HG03521 (cell line): ENCODE measurements at regions not wholly inside any gene's neighbourhood (a gene's known extent, or its start where the extent isn't known, plus 50 kb on each side); places are given as distances from the start of the nearest gene placed in this dataset.
A peak's percentile ranks its signal among the peaks of the same experiment; 100 is the strongest.

Experiments used
- ATAC-seq: cut with Tn5 transposase; IDR thresholded peaks from one replicate; pipeline ENCODE4 v1.9.1; 2021; ENCODE audit warnings: mild to moderate bottlenecking, moderate library complexity; ENCODE audit not compliant: unreplicated experiment

DNA sequence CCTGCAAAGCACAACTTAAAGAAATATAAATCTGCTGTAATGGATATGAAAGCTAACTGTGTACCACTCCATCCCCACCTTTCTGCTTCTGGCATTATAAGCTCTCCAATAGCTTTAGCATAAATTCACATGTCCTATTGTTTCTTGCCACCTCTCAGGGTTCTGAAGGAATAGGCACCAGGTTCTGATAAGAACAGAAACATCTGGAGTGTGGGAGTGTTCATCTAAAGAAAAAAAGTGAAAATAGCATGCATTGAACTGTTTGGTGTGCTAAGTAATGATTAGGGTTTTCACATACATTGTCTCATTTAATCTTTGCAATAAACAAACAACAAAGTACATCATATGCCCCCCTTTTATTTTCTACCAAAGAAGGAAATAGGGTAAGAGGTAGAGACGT is 72.3 kb downstream of the FAM76B start:
- ATAC-seq, result no peak

DNA sequence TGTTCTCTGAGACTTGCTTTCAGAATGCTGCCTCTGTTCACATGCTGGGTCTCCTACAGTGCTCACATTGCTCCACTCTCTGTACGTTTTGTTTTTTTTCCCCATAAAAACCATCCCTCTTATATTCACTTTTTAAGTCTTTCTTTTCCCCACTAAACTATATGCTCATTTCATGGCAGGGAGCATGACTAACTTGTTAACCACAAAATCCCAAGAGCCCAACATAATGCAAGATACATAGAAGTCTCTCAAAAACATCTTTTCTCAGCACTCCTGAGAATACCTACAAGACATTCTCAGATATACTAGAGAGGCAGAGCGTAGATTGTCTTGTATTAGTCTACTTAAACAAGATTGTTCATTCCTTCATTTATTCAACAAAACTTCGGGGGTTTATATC is 73.3 kb downstream of the FAM76B start:
- no peak for ATAC-seq

DNA sequence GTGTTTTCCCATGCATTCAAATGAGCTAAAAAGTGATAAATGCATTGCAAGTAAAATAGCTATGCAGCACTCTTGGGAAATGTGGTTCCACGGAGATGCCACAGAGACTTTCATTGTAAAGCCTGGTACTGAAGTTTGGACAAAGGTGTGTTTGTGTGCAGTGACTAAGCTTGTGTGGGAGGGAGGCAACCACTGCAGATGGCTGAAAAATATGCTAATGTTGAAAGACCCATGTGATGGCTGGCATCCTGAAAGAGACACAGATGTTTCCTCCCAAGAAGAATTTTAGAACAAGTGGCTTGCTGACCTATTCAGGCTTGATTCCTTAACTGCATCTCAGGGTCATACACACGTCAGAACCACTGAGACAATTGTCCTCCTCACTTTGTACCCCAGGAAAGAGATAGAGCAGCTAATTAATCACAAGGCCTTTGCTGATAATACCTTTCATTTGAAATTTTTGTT is 73.8 kb downstream of the FAM76B start:
- ATAC-seq, result peak; percentile 66

DNA sequence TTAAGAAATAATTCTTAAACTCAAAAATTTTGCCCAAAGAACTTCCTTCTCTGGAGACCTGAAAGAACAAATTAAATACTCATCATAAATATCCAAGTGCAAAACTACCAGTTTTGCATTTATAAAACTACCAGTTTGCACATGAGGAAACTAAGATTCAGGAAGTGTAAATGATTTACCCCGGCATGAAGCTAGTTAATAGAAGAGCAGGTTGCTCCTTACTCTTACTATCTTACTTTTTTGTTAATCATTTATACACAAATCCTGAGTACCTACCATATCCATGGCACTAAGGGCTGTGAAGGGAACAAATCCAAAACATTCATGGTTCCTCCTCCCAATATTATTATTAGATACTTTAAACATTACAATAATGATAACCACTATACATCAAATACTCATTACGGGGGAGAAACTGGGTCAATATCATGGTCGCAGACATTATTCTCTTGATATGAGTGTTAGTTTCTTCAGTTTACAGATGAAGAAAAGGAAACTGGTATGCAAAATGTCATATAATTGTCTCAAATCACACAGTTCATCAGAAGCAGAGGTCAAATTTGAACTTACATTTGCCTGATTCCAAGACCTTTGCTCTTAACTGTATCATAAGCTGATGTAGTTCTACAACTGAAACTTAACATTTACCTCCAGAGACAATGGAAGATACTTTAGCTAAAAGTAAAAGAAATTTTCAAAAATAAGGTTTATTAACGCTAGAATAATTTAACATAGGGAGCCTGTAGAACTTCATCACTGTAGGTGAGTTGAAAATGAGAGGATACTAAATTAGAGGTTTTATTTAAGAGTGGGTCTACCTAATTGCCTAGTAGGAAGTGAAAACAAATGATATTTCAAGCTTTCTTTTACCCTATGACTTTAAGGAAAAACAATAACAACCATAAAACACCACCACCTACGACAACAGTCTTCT is 74.5 kb downstream of the FAM76B start:
- ATAC-seq, result no peak

DNA sequence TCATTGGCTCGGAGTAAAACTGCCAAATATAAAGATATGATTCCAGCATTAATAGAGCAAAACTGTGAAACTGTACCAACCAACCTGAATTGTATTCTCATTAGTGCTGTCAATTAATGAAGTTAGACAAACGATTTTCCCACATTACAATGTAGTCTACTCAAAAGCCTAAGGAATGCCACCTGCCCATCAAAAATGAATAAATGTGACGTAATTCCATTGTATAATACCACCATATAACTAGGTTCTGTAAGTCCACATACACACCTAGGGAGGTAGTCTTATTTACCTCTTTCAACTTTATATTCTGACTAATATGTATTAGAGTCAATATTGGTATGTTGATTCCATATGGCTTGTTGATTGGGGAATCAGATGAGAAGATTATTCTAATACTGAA is 76.2 kb downstream of the FAM76B start:
- ATAC-seq, result no peak

DNA sequence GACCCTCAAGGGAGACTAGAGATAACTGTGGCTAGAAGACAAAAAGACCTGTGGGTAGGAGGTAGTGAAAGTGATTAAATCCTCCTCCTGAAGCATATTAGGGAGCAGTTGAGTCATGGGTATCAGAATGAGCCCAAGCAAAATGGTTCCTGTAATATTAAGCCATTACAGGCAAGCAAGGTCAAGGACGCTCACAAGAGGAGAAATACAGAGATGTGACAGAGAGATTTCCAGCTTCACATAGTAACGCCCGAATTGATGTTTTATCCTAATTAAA is 77.7 kb downstream of the FAM76B start:
- peak; percentile 7 for ATAC-seq

DNA sequence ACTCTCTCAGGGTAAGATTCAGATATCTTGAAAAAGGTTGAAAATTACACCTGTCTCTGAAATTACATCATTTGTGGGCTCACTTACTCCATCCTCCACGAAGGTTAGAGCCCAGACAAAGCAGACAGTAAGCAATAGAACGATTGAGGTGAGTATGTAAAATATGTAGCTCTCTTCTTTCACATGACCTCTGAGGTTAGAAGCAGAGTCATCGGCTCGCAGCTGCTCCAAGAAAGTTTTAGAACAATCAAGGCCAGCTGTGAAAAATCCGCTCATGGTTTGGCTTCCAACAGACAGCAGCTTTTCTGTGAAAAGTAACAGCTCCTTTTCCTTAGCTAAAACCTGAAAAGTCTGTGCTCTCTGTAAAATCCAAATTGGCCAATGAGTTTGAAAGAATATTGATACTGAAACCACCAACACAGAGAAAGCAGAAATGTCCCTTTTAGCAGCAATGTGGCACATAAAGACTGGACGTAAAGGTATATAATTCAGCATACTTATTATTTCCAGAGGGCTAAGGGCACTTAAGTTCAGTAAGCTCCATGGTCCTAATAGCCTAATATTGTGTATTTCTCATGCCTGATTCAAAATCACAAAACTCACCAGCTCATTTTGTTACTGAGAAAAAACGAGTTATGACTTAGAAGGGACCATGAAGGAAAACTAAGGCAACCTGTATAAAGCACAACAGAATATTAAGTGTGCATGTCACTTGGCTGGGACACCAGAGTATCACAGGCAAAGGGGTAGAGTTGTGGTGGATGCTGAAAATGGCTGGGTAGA is 78.2 kb downstream of the FAM76B start:
- peak; percentile 52 for ATAC-seq

DNA sequence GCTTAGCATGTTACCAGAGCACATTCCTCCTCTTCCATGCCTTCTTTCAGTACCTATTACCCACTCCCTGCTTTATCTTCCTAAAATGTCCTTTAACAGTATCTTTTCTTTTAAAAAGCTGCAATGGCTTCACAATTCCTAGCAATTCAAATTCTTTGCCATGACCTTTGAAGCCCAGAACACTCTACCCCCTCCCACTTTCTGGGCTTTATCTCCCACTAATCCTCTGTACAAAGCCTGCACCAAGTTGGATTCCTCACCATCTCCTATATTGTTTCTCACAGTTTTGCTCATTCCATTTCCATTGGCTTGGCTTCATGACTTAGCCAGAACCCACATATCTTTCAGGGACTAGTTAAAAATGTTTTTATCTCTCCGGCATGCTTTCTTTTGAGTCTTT is 80.9 kb downstream of the FAM76B start:
- no peak for ATAC-seq

DNA sequence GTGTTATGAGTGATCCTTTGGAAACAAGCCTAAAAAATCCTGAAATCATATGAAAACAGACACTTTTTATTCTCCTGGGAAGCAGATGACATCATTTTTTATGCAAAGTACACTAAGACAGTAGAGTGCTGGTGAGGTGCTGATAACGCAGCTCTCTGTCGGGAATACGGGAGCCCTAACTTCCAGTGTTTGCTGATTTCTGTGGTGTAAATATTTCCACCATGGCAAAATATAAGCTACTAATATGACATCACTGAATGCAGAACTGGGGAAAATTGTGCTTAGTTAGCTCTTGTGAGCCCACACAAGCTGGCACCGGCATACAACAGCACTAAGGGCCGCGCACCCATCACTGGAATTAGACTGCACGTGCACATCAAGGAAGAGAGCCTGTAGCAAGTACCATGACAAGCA is 82.6 kb downstream of the FAM76B start:
- no peak for ATAC-seq

DNA sequence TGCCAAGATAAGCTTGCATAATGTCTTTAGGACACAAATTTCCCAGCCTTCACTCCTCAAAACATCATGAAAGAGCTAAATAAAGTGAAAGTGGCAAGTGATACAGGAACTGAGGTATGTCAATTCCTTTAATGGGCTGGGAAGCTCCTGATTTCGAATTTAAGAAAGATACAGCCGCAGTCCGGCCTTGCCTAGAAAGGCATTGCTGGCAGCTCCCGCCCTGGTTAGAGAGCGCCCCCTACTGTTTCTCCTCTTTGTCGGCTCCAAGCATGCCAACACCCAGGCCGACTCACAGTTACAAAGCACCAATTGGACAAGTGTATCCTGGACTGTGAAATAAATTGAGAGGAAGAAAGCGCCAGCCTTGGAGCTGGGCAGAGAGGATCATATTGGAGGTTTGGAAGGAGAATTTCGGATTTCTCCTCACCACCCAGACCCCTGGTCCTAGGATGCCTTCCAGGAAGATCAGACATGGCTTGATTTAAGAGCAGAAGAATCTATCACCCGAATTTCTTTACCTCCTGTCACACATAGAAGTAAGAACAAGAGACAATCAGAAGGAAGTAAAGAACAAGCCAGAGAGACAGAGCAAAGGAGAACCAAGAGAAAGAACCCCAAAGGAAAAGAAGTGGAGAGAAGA is 84.0 kb downstream of the FAM76B start:
- ATAC-seq, result peak; percentile 91

DNA sequence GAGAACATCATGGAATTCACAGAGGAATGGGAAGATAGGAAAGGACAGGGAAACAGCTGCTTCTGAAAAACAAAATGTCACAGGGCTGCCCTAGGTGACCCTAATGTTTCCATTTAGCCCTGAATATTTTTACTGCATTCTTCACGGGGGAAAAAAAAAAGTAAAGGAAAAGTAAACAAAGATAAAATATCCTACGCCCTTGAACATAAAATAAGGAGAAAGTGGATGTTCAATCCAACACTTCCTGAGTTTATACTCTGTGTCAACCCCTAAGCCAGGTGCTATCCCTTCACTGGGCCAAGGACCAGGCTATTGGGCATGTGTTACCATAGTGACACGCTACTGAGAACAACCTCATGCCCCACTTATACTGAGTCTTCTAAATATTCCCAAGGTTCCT is 84.7 kb downstream of the FAM76B start:
- ATAC-seq, result no peak

DNA sequence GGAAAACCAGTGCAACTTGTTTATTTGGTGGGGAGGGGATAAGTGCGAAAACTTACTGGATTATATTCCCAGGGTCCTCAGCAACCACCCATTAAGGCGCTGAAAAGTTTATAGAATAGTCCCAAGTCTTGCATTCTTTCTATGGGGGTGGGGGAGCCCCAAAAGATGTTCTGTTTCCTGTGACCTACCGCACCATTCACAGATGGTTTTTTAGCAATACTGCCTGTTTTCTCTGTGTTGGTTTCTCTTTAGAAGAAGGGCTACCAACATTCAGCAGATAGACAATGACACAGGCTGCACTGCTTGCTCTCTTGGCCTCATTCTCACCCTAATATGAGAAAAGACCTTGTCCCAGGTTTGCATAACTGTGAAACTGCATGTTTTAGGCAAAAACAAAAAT is 86.5 kb downstream of the FAM76B start:
- no peak for ATAC-seq

DNA sequence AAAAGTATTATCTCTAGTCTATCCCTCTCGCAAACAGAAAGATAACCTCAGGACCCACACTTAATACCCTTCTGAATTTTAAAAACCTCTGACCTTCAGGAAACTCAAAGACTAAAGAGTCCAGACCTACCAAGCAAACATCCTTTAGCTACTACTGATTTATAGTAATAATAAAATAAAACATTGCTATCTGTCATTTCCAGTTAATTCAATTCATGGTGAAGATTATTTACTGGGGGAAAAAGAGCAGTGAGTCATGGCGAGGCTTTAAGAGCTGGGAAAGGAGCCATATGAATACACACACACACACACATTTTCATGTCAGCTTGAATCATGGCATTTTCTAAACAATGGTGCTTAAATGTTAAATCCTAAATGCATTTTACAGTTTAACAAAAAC is 87.1 kb downstream of the FAM76B start:
- ATAC-seq, result no peak

DNA sequence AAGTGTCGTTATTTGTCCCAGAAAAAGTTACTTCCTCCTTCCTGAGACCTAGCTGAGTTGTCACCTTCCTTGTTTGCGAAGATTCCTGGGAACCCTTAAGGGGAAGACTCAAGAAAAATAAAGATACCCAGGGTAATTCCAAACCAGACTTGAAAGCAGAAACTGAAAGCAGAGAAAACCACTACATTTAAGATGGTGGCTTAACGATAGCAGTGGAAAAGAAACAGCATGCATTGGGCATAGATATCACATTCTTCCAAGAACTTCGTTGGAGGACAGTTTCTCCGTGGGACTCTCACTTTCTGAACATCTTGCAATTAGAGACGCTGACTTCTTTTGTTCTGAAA is 89.1 kb downstream of the FAM76B start:
- peak; percentile 37 for ATAC-seq

DNA sequence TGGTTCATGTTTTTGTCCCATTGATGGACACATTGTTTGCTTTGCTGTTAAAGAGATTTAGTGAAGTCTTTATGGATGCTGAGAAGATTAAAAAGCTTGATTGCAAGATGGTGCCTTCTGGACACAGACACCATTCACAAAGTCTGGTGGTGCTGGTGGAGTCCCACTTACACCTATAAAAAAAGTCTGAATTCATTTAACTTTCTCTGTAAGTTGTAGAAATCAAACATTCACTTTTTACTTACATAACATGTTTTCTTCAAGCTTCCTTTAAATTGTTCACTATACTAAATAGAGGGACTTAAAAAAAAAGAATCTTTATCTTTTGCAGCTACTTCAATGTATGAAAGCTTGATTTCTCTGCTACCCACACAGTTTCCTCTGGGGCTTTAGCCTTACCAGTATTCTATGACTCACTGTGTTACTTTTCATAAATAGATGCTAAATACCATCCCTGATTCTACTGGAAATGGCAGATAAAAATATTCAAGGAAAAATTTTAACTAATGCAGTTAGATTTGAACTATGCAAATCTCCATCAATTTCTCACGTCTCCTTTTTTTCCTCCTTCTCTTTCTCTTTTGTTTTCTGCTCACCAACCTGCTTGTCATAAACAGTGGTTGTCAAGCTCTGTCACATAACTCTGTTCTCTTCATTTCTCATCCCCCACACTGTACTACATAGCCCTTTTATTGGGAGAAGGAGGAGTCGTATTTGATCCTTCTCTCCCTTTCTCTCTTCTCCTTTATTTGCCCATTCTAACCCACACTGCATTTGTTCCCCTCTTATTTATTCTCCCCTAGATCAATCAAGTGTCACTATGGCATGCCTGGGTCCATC is 89.7 kb downstream of the FAM76B start:
- ATAC-seq, result peak; percentile 49

DNA sequence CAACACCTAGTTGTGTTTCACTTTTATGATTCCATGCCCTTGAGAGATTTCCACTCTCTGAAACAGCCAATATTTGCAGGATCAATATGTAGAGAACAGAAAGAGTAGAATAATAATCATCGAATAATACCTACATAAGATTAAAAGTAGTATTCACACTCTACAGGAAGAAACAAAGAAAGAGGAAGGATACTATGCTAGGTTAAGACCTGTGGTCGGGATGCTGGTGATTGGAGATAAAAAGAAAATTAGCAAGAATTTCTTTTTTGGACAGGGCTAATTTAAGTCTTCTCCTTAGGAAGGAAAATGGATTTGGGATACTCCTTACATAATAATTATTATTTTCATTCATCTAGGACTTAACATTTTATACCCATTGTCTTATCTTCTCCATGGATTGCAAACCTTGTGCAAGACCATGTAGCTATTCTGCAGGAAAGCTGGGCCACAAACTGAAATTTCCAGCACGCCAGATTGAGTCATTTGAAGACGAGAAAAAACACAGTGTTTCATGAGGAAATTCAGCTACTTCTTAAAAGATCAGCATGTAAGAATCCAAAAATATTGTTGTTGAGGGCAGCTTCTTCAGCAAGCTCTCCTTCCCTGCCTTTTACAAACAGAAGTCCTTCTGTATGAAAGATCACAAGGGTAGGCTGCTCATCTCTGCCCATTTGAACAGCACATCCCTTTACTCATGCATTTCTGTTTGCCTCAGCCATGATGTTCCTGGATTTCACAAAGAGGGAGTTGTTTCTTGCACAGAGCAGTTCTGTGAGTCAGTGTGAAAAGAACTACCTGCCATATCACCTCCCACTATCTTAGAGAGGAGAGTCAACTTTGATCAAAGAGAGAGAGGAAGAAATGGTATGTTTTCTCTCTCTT is 90.7 kb downstream of the FAM76B start:
- no peak for ATAC-seq

DNA sequence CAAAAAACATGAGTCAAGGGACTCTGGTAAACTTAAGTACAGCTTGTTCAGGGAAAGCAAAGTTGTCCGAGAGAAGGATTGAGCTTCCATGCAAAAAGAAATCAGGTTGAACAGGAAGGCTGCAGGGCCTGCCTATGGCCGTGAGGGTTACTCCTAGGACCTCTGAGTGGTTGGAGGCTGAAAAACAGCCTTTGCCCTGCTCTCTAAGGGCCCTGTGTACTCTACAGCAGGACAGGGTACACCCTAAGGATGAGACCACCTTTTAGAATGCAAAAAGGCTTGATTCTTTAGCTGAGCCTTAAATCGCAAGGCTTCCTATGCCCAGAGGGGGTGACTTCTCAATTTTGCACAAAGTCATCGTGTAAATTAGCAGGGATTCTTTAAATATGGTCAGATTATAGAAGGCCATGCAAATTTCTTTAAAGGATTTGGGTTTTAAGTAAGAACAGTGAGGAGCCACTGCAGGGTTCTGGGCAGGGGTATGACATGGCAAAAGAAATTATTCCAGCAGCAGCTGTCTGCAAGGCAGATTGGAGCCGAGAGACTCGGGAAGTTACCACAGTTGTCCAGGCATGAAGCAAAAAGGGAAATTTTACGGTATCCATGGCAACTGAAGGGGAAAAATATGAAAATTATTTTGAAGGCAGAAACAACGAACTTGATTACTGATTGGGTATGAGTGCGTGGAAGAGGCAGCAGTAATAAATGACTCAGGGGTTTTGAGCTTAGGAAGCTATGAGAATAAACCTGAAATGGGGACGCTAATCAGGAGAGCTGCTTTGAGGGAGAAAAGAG is 91.8 kb downstream of the FAM76B start:
- ATAC-seq, result no peak

DNA sequence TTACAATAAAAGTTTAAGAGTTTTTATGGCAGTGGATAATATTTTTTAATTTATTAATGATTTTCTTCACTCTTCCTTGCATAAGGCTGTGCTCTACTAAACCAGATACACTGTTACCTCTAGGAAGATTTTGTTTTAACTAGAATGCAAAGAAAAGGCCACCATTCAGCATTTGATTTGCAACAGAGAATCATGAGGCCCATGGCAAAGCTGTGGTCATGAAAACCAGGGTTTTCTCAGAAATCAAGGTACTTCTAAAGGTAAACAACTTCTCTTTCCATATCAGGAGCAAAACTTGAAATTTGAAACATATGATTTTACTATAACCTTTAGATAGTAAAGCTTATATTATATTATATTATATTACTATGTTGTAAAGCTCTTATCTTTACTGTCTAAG is 94.4 kb downstream of the FAM76B start:
- ATAC-seq, result no peak

DNA sequence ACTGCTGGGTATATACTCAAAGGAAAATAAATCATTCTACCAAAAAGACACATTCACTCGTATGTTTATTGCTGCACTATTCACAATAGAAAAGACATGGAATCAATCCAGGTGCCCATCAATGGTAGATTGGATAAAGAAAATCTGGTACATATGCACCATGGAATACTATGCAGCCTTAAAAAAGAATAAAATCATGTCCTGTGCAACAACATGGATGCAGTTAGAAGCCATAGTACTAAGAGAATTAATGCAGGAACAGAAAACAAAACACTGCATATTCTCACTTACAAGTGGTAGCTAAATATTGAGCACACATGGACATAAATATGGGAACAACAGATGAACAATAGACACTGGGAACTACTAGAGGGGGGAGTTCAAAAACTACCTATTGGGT is 96.3 kb downstream of the FAM76B start:
- no peak for ATAC-seq
